Right lobe of liver (tissue), 6 donors: ENCODE measurements at regions not wholly inside any gene's neighbourhood (a gene's known extent, or its start where the extent isn't known, plus 50 kb on each side); places are given as distances from the start of the nearest gene placed in this dataset.
A peak's percentile ranks its signal among the peaks of the same experiment; 100 is the strongest.

Experiments
- ATAC-seq, 4 donors: fragments of 200-7000 bp; cut with Tn5 transposase; one replicate each; pipeline ENCODE4 v1.9.1; 2020; ENCODE audit warnings: mild to moderate bottlenecking in 4 of 4, moderate library complexity in 4 of 4
- DNase-seq, 3 donors: peaks; one replicate each; pipeline ENCODE4 v3.0.0-alpha.2; 2020
- H3K27ac ChIP-seq, 3 donors: fragments of 200-600 bp; one replicate each; pipeline ENCODE4 v1.8.0; 2022
- H3K27me3 ChIP-seq, 2 donors: fragments of 200-600 bp; one replicate each; pipeline ENCODE4 v1.8.0; 2022
- H3K36me3 ChIP-seq, 4 donors: fragments of 200-600 bp; sonication (generic) in 1 of 4; one replicate each; pipeline versions ENCODE4 v1.5.1 to v1.8.0; 2017 to 2022; ENCODE audit warnings: control low read depth in 1 of 4
- H3K4me1 ChIP-seq, 4 donors: fragments of 200-600 bp; sonication (generic) in 1 of 4; one replicate each; pipeline versions ENCODE4 v1.5.1 to v1.8.0; 2017 to 2022; ENCODE audit warnings: control low read depth in 1 of 4
- H3K4me3 ChIP-seq, 3 donors: fragments of 200-600 bp; one replicate each; pipeline ENCODE4 v1.8.0; 2022
- H3K9me3 ChIP-seq, 4 donors: fragments of 200-600 bp; sonication (generic) in 1 of 4; one replicate each; pipeline versions ENCODE4 v1.5.1 to v1.8.0; 2017 to 2022; ENCODE audit warnings: control low read depth in 1 of 4
- POLR2A ChIP-seq: fragments of 450-650 bp; IDR thresholded peaks from one replicate; pipeline ENCODE4 v1.6.1; 2017; ENCODE audit warnings: antibody characterized with exemption, mild to moderate bottlenecking
- WGBS: methylation state at CpG from one replicate; pipeline ENCODE4 v1.1.6; 2018; ENCODE audit warnings: low coverage, low lambda C conversion rate; ENCODE audit not compliant: insufficient coverage; ENCODE audit errors: missing lambda C conversion rate; 5-methylcytosine and 5-hydroxymethylcytosine counted together
- intact Hi-C, 2 donors: fragments of 100-400 bp; cut with DNase I; formaldehyde crosslinking; loops; one replicate each; pipeline versions ENCODE4 v1.11.2 to v1.14.1; 2022
- TF ChIP-seq, protein P1 (sequence below), 4 donors: fragments of 200-600 bp in 3 of 4; fragments of 450-650 bp in 1 of 4; IDR thresholded peaks; one replicate each; pipeline versions ENCODE4 v1.5.1 to v1.8.0; 2016 to 2022; ENCODE audit warnings: antibody characterized with exemption in 4 of 4, mild to moderate bottlenecking in 2 of 4
- donor health status: DM: no; HTN: yes; CAD: no.
- donor health status: DM: no; HTN: no; CAD: no.
- donor health status: DM: no; HTN: no; CAD: no.
- donor health status: DM: no; HTN: yes; CAD: no.
- donor health status: DM: no; HTN: yes; CAD: no.

DNA sequence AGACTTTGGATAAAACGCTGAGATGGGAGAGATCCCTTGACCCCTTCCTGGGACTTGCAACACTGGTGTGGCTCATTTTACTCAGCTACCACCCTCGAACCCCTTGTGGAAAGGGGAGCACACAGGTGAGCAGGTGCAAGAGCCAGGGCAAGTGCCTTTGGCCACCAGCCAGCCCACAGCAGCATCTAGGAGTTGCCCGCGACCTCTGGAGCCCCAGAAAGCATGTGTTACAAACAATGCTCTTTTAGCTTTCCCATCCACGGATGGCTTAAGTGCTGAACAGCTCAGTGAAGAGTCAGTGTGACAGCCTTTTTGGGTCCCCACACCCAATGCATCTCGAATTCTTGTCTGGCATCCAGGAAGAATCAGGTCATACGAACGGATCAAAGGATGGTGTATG, 197.8 kb downstream of the MEMO1 start:
- intact Hi-C loops: no loop called here
- no peaks in the 10 kb centered on the region for H3K36me3 ChIP-seq
- H3K27ac ChIP-seq: peak overlapping the region in 1 of 3 donors; percentile 66
- H3K9me3 ChIP-seq: no peaks in the 10 kb centered on the region
- H3K27me3 ChIP-seq: no peaks in the 10 kb centered on the region
- 82% methylated on average over 5 of the region's 8 CpGs for WGBS
- DNase-seq: no peak
- no peak for TF ChIP-seq POLR2A
- TF ChIP-seq, protein P1, sequence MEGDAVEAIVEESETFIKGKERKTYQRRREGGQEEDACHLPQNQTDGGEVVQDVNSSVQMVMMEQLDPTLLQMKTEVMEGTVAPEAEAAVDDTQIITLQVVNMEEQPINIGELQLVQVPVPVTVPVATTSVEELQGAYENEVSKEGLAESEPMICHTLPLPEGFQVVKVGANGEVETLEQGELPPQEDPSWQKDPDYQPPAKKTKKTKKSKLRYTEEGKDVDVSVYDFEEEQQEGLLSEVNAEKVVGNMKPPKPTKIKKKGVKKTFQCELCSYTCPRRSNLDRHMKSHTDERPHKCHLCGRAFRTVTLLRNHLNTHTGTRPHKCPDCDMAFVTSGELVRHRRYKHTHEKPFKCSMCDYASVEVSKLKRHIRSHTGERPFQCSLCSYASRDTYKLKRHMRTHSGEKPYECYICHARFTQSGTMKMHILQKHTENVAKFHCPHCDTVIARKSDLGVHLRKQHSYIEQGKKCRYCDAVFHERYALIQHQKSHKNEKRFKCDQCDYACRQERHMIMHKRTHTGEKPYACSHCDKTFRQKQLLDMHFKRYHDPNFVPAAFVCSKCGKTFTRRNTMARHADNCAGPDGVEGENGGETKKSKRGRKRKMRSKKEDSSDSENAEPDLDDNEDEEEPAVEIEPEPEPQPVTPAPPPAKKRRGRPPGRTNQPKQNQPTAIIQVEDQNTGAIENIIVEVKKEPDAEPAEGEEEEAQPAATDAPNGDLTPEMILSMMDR (IDR thresholded peaks at IDR 0.05): no peak
- H3K4me1 ChIP-seq: peaks cover 0 to 23% (median 7%) of the 10 kb centered on the region in 4 donors
- no peak for ATAC-seq
- H3K4me3 ChIP-seq: no peak overlapping the region

DNA sequence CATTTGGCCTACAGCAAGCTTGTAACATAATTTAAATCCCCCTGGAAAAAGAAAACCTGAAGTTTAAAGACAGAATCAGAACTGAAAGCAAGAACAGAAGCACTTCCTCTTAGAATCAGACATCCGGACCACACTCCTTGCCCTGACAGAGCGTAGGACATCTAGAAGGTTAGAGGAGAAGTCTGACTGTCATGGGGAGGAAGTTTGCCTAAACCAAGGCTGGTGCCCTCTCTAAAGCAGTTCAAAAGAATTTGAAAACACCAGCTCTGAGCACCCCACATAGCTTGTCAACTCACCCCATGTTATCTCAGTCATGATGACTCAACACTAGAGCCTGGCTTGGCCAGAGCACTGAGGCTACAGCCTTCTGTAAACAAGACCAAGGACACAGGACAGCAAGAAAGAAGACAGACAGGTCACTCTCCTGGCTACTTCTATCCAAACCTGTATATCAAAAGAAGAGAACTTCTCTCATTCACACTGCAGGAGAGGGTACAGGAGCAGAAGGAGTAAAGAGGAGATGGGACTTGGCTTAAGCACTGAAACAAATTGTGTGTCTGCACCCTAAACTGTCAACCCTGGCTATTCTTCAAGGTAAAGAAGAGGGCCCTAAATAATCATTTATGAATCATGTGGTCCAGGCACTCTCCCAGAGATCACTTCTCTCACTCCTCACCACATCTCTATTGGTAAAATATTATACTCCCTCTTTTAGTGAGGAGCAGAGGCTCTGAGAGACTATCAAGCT, 198.6 kb downstream of the MEMO1 start:
- peaks cover 0 to 23% (median 7%) of the 10 kb centered on the region in 4 donors for H3K4me1 ChIP-seq
- ATAC-seq (peak; percentile 99 to 100 (median 99)), DNase-seq (peak in 2 of 3 donors; percentile 52 to 56)
- no peaks in the 10 kb centered on the region for H3K36me3 ChIP-seq
- no peaks in the 10 kb centered on the region for H3K9me3 ChIP-seq
- no peak overlapping the region for H3K4me3 ChIP-seq
- peak overlapping the region; percentile 0 to 66 (median 10) for H3K27ac ChIP-seq
- intact Hi-C loops: no loop called here
- TF ChIP-seq, protein P1 (IDR thresholded peaks at IDR 0.05): no peak
- TF ChIP-seq POLR2A: no peak
- 32% methylated on average over 2 of the region's 2 CpGs for WGBS
- H3K27me3 ChIP-seq: no peaks in the 10 kb centered on the region

DNA sequence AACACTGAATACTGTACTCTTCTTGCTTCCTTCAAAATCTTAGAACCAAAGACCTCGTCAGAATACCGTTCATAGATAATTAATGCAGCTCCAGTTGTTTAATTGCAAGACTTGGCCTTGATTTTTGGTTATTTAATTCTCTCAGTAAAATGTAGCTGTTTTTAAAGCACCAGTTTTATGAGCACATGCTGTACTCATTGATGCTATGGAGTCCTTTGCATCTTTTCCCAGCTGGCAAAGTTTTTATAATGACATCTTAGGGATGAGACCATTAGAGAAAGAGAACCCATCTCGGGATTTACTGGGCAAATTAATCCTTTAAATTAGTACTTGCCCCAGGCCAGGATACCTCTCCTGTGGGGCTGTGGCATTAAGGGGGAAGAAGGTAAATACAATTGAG, 199.3 kb downstream of the MEMO1 start:
- TF ChIP-seq POLR2A: no peak
- TF ChIP-seq, protein P1 (IDR thresholded peaks at IDR 0.05): no peak
- Histone ChIP-seq H3K27ac (peak overlapping the region in 1 of 3 donors; percentile 66), H3K36me3 (no peaks in the 10 kb centered on the region), H3K4me1 (peaks cover 0 to 23% (median 7%) of the 10 kb centered on the region in 4 donors), H3K27me3 (no peaks in the 10 kb centered on the region), H3K9me3 (no peaks in the 10 kb centered on the region), H3K4me3 (no peak overlapping the region)
- ATAC-seq (no peak), DNase-seq (no peak)
- intact Hi-C loops: no loop called here
- 93% methylated on average over 3 of the region's 3 CpGs for WGBS

DNA sequence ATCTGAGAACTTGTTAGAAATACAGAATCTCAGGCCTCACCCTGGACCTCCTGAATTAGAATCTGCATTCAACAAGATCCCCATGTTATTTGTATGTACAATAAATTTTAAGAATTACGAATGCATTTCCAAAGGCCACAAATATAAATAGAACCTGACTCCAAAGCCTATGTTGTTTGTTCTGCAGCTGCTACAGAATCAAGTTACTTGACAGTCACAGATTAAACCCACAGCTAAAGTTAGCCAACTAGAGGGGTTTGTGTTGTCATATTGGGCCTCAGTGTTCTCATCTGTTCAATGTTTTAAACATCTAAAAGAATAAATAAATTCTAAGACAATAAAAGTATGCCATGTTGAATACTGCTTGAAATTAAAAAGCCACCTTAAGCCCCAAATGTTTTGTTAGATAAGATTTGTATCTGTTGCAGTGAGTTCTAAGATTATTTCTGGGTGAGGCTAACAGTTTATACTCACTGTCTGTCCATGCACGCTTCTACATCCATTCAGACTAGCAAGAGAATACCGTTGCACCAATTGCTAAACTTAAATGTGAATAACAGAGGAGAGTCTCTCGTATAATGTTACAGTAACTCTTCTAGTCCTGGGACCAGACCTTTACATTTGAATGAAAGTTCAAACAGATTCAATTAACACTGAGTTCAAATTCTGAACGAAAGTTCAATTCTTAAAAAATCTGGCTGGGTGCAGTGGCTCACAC, 200.4 kb downstream of the MEMO1 start:
- Histone ChIP-seq H3K9me3 (no peaks in the 10 kb centered on the region), H3K4me3 (no peak overlapping the region), H3K27ac (no peak overlapping the region), H3K4me1 (peaks cover 0 to 23% (median 7%) of the 10 kb centered on the region in 4 donors), H3K27me3 (no peaks in the 10 kb centered on the region), H3K36me3 (no peaks in the 10 kb centered on the region)
- intact Hi-C loops: no loop called here
- WGBS: 65% methylated on average over 5 of the region's 5 CpGs
- ATAC-seq (no peak), DNase-seq (no peak)
- TF ChIP-seq, protein P1 (IDR thresholded peaks at IDR 0.05): no peak
- TF ChIP-seq POLR2A: no peak
